H9 (cell line): ENCODE measurements at regions not wholly inside any gene's neighbourhood (a gene's known extent, or its start where the extent isn't known, plus 50 kb on each side); places are given as distances from the start of the nearest gene placed in this dataset.

Source experiments
- DNase-seq: peaks from one replicate; pipeline ENCODE4 v3.0.0-alpha.2; 2017
- H2AFZ ChIP-seq: one replicate; pipeline ENCODE4 v1.6.1; 2013; ENCODE audit warnings: mild to moderate bottlenecking, low read length, control low read depth, moderate library complexity
- H2AK5ac ChIP-seq: 2 replicates; pipeline ENCODE4 v1.6.1; 2013; ENCODE audit warnings: low read length, control low read depth, mixed read lengths; ENCODE audit not compliant: insufficient read length
- H2BK120ac ChIP-seq: one replicate; pipeline ENCODE4 v1.6.1; 2013; ENCODE audit warnings: low read depth, mild to moderate bottlenecking, low read length, control low read depth, inconsistent platforms; ENCODE audit not compliant: poor library complexity, severe bottlenecking
- H2BK12ac ChIP-seq: 2 replicates; pipeline ENCODE4 v1.6.1; 2013; ENCODE audit warnings: low read length, control low read depth, mixed read lengths, low read depth; ENCODE audit not compliant: insufficient read length
- H2BK15ac ChIP-seq: 2 replicates; pipeline ENCODE4 v1.6.1; 2013; ENCODE audit warnings: low read depth, low read length, control low read depth
- H2BK20ac ChIP-seq: one replicate; pipeline ENCODE4 v1.6.1; 2013; ENCODE audit warnings: low read depth, mild to moderate bottlenecking, low read length, control low read depth, inconsistent platforms; ENCODE audit not compliant: poor library complexity, severe bottlenecking
- H2BK5ac ChIP-seq: 2 replicates; pipeline ENCODE4 v1.6.1; 2013; ENCODE audit warnings: low read length, control low read depth, mixed read lengths; ENCODE audit not compliant: insufficient read length
- H3K14ac ChIP-seq: 2 replicates; pipeline ENCODE4 v1.6.1; 2013; ENCODE audit warnings: low read length, control low read depth; ENCODE audit not compliant: insufficient read depth
- H3K18ac ChIP-seq: 2 replicates; pipeline ENCODE4 v1.6.1; 2013; ENCODE audit warnings: low read depth, mild to moderate bottlenecking, mixed read lengths, low read length, control low read depth; ENCODE audit not compliant: insufficient read length
- H3K23ac ChIP-seq: 2 replicates; pipeline ENCODE4 v1.6.1; 2013; ENCODE audit warnings: low read length, control low read depth, mixed read lengths, low read depth; ENCODE audit not compliant: insufficient read length
- H3K23me2 ChIP-seq: 2 replicates; pipeline ENCODE4 v1.6.1; 2013; ENCODE audit warnings: low read depth, mild to moderate bottlenecking, mixed read lengths, low read length, control low read depth; ENCODE audit not compliant: insufficient read length, poor library complexity, severe bottlenecking
- H3K27ac ChIP-seq: 2 replicates; pipeline ENCODE4 v1.5.1; 2013; ENCODE audit warnings: low read length, control low read depth, mixed read lengths, low read depth; ENCODE audit not compliant: insufficient read length
- H3K27me3 ChIP-seq: 2 replicates; pipeline ENCODE4 v1.6.1; 2013; ENCODE audit warnings: low read length, control low read depth, inconsistent platforms; ENCODE audit not compliant: insufficient read depth
- H3K4ac ChIP-seq: 2 replicates; pipeline ENCODE4 v1.6.1; 2013; ENCODE audit warnings: low read depth, mild to moderate bottlenecking, control low read depth, inconsistent platforms, low read length, moderate library complexity
- H3K4me1 ChIP-seq: 2 replicates; pipeline ENCODE4 v1.6.1; 2013; ENCODE audit warnings: low read length, control low read depth, inconsistent platforms; ENCODE audit not compliant: insufficient read depth
- H3K4me2 ChIP-seq: 2 replicates; pipeline ENCODE4 v1.6.1; 2013; ENCODE audit warnings: low read length, control low read depth, mixed read lengths; ENCODE audit not compliant: insufficient read length, insufficient read depth
- H3K56ac ChIP-seq: 2 replicates; pipeline ENCODE4 v1.6.1; 2013; ENCODE audit warnings: low read depth, mild to moderate bottlenecking, mixed read lengths, low read length, control low read depth; ENCODE audit not compliant: insufficient read length
- H3K79me1 ChIP-seq: 2 replicates; pipeline ENCODE4 v1.6.1; 2013; ENCODE audit warnings: low read depth, mild to moderate bottlenecking, moderate library complexity, low read length, control low read depth, inconsistent platforms; ENCODE audit not compliant: insufficient read depth, poor library complexity, severe bottlenecking
- H3K79me2 ChIP-seq: 2 replicates; pipeline ENCODE4 v1.6.1; 2013; ENCODE audit warnings: low read length, control low read depth, inconsistent platforms; ENCODE audit not compliant: insufficient read depth
- H3K9ac ChIP-seq: 2 replicates; pipeline ENCODE4 v1.6.1; 2013; ENCODE audit warnings: low read length, control low read depth, mixed read lengths; ENCODE audit not compliant: insufficient read length; ENCODE audit errors: extremely low read depth
- H3K9me3 ChIP-seq: one replicate; pipeline ENCODE4 v1.6.1; 2013; ENCODE audit warnings: low read depth, low read length, inconsistent platforms; ENCODE audit not compliant: control insufficient read depth
- H3T11ph ChIP-seq: one replicate; pipeline ENCODE4 v1.6.1; 2013; ENCODE audit warnings: mild to moderate bottlenecking, low read length, control low read depth, inconsistent platforms
- H4K20me1 ChIP-seq: one replicate; pipeline ENCODE4 v1.6.1; 2013; ENCODE audit not compliant: control insufficient read depth, insufficient read length, insufficient read depth
- H4K5ac ChIP-seq: 2 replicates; pipeline ENCODE4 v1.6.1; 2013; ENCODE audit warnings: low read depth, mild to moderate bottlenecking, mixed read lengths, low read length, control low read depth; ENCODE audit not compliant: insufficient read length
- H4K8ac ChIP-seq: replicated peaks from 2 replicates; pipeline ENCODE4 v1.6.1; 2013; ENCODE audit warnings: low read length, control low read depth, mixed read lengths, low read depth; ENCODE audit not compliant: insufficient read length
- H4K91ac ChIP-seq: 2 replicates; pipeline ENCODE4 v1.6.1; 2013; ENCODE audit warnings: low read depth, mild to moderate bottlenecking, moderate library complexity, mixed read lengths, low read length, control low read depth; ENCODE audit not compliant: insufficient read length
- H3K27ac Mint-ChIP-seq, 3 experiments: 2 replicates in 2 of 3; 3 replicates in 1 of 3; pipeline ENCODE4 v1.8.0; 2020 to 2021; ENCODE audit warnings: mixed read lengths in 3 of 3, mild to moderate bottlenecking in 1 of 3, moderate library complexity in 1 of 3
- H3K27me3 Mint-ChIP-seq: 2 replicates; pipeline ENCODE4 v1.8.0; 2021; ENCODE audit warnings: low read depth, mild to moderate bottlenecking, moderate library complexity, mixed read lengths
- H3K36me3 Mint-ChIP-seq, 3 experiments: 2 replicates in 2 of 3; 3 replicates in 1 of 3; pipeline ENCODE4 v1.8.0; 2020 to 2021; ENCODE audit warnings: low read depth in 3 of 3, mixed read lengths in 3 of 3; ENCODE audit not compliant: insufficient read depth in 1 of 3
- H3K4me1 Mint-ChIP-seq, 2 experiments: 2 replicates each; pipeline ENCODE4 v1.8.0; 2020; ENCODE audit warnings: mixed read lengths in 2 of 2
- H3K4me3 Mint-ChIP-seq, 2 experiments: 2 replicates in 1 of 2; 3 replicates in 1 of 2; pipeline ENCODE4 v1.8.0; 2020 to 2021; ENCODE audit warnings: mild to moderate bottlenecking in 2 of 2, mixed read lengths in 2 of 2, moderate library complexity in 1 of 2
- H3K9me3 Mint-ChIP-seq, 2 experiments: 2 replicates in 1 of 2; 3 replicates in 1 of 2; pipeline ENCODE4 v1.8.0; 2020; ENCODE audit warnings: mild to moderate bottlenecking in 2 of 2, mixed read lengths in 2 of 2, moderate library complexity in 1 of 2
- TF ChIP-seq, protein P1 (sequence below): fragments of 200-600 bp; sonication (generic); conservative IDR thresholded peaks from 3 replicates; pipeline ENCODE4 v1.8.0; 2021; ENCODE audit warnings: antibody characterized with exemption, mild to moderate bottlenecking

DNA sequence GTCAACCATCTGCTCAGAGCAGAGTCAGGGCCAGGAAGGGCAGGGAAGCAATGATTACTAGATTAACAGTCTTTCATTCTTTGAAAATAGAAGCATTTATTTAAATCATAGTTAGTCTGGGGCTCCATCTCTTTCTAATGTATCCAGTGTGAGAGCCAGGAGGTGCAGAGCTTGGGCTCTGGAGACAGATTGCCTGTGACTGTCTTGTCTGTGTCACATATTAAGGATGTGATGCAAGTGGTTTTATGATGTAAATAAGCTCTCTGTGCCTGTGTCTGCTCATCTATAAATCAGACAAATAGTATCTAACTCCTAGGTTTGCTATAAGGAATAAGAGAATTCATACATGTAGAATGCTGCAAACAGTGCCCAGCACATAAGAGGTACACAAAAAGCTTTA is 104.9 kb upstream of the TANK start:
- Histone ChIP-seq H3K9me3 (no peaks in the 10 kb centered on the region), H3K23ac (no peak overlapping the region), H3K79me1 (no peaks in the 10 kb centered on the region), H3K18ac (no peak overlapping the region), H3T11ph (no peak overlapping the region), H3K9ac (no peak overlapping the region), H2BK12ac (no peak overlapping the region), H2AFZ (no peak overlapping the region), H3K4me2 (no peak overlapping the region), H3K4me1 (no peaks in the 10 kb centered on the region), H3K79me2 (no peaks in the 10 kb centered on the region), H4K20me1 (no peaks in the 10 kb centered on the region), H4K8ac (no peak overlapping the region), H3K27me3 (no peaks in the 10 kb centered on the region), H4K5ac (no peak overlapping the region), H2BK20ac (no peak overlapping the region), H3K27ac (no peak overlapping the region), H2BK15ac (no peak overlapping the region), H3K56ac (no peak overlapping the region), H3K23me2 (no peaks in the 10 kb centered on the region), H3K4ac (no peak overlapping the region), H2BK5ac (no peak overlapping the region), H4K91ac (no peak overlapping the region), H2AK5ac (no peak overlapping the region), H3K14ac (no peak overlapping the region), H2BK120ac (no peak overlapping the region)
- no peak overlapping the region for H3K27ac Mint-ChIP-seq
- H3K4me1 Mint-ChIP-seq, result peaks cover 1 to 4% of the 10 kb centered on the region in 2 experiments
- TF ChIP-seq, protein P1, sequence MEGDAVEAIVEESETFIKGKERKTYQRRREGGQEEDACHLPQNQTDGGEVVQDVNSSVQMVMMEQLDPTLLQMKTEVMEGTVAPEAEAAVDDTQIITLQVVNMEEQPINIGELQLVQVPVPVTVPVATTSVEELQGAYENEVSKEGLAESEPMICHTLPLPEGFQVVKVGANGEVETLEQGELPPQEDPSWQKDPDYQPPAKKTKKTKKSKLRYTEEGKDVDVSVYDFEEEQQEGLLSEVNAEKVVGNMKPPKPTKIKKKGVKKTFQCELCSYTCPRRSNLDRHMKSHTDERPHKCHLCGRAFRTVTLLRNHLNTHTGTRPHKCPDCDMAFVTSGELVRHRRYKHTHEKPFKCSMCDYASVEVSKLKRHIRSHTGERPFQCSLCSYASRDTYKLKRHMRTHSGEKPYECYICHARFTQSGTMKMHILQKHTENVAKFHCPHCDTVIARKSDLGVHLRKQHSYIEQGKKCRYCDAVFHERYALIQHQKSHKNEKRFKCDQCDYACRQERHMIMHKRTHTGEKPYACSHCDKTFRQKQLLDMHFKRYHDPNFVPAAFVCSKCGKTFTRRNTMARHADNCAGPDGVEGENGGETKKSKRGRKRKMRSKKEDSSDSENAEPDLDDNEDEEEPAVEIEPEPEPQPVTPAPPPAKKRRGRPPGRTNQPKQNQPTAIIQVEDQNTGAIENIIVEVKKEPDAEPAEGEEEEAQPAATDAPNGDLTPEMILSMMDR, result no peak
- H3K9me3 Mint-ChIP-seq, result peaks cover 0 to 4% of the 10 kb centered on the region in 2 experiments; a peak in 3 of 5 replicates
- DNase-seq, result no peak
- no peak overlapping the region for H3K4me3 Mint-ChIP-seq
- peaks cover 0 to 7% (median 0%) of the 10 kb centered on the region in 3 experiments; a peak in 1 of 7 replicates for H3K36me3 Mint-ChIP-seq
- H3K27me3 Mint-ChIP-seq, result no peaks in the 10 kb centered on the region; the same call in 1 of the 2 replicates
